Astrocyte (in vitro differentiated cells and primary cell): ENCODE measurements at regions not wholly inside any gene's neighbourhood (a gene's known extent, or its start where the extent isn't known, plus 50 kb on each side); places are given as distances from the start of the nearest gene placed in this dataset.

Experiments used
- CTCF ChIP-seq: IDR thresholded peaks from 2 replicates; pipeline ENCODE4 v1.5.1; 2011; ENCODE audit warnings: low read depth, mild to moderate bottlenecking, inconsistent platforms, low read length, moderate library complexity; ENCODE audit not compliant: insufficient read depth
- EZH2 ChIP-seq: IDR thresholded peaks from 2 replicates; pipeline ENCODE4 v1.6.1; 2012; ENCODE audit warnings: mild to moderate bottlenecking, low read length, inconsistent platforms; ENCODE audit not compliant: insufficient read depth

- no peak for TF ChIP-seq EZH2
- no peak for TF ChIP-seq CTCF
Observed at GRCh38 chr2:5563411-5563810, 128.8 kb upstream of the SOX11 start.
